ENCODE measurements at regions not wholly inside any gene's neighbourhood (a gene's known extent, or its start where the extent isn't known, plus 50 kb on each side); places are given as distances from the start of the nearest gene placed in this dataset.
"Not testable (repeated sequence)": the region's sequence is repeated elsewhere in the genome, so short reads cannot be mapped to it uniquely, and the experiment has no call there.

DNA sequence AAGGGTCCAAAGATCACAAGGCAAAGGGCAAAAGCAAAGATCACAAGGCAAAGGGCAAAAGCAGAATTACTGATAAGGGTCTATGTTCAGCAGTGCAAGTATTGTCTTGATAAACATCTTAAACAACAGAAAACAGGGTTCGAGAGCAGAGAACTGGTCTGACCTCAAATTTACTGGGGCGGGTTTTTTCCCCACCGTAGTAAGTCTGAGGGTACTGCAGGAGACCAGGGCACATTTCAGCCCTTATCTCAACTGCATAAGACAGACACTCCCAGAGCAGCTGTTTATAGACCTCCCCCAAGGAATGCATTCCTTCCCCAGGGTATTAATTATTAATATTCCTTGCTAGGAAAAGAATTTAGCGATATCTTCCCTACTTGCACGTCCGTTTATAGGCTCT, 61.3 kb downstream of the ZNF860 start:
- H3K9me3 ChIP-seq; H3K4me3 ChIP-seq; H3K27ac ChIP-seq; H3K36me3 ChIP-seq; DNase-seq; intact Hi-C loops (cut with DNase I); H3K27me3 ChIP-seq: not testable (repeated sequence)
- WGBS, 2 donors = 91 to 95% methylated on average over 6 of the region's 6 CpGs
- H3K4me1 ChIP-seq = peaks cover 0 to 16% (median 11%) of the 10 kb centered on the region in 4 donors

DNA sequence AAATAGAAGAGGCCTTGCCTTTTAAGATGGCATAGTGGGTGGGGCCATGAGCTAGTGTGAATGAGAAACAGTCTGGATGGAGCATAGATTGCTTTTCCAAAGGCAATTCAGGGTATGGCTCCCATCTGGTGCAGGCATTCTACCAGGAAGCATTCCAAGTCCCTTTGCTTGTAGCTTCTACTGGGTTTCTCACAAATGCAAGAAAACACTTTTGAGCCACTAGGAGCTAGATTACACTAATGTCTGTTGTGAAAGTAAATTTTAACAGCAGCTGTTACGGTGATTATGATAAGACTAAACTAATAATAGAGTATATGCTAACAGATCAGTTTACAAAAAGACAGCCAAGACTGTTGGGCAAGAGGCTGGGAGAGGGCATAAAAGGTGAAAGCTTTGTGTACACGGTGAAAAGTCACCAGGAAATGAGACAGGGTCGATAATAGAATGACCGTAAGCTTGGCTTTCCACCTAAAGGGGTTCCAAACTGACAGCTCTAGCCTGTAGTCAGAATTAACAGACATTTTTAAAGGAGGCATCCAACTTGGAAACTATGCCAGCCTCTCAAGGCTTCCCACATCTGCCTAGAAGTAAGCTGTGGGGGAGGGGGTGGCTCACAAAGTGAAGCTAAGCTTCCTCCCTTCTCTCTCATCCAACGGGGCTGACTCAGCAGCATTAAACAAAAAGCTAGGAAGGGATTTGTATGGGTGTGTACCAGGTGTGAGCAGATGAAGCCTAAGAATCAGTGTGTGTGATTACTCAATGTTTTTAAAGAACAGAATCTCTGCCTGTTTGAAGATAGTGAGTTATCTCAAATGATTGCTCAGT, 61.1 kb upstream of the GPD1L start:
- DNase-seq = no peak
- Histone ChIP-seq H3K27me3 (no peaks in the 10 kb centered on the region), H3K36me3 (no peaks in the 10 kb centered on the region), H3K4me1 (peaks cover 0 to 16% (median 11%) of the 10 kb centered on the region in 4 donors), H3K9me3 (peaks cover 0 to 5% (median 0%) of the 10 kb centered on the region in 4 donors), H3K27ac (peak overlapping the region; percentile 39 to 67 (median 52)), H3K4me3 (no peak overlapping the region)
- TF ChIP-seq POLR2A (IDR thresholded peaks at IDR 0.05) = no peak
- TF ChIP-seq POLR2AphosphoS5 (IDR thresholded peaks at IDR 0.05) = no peak
- no peak for TF ChIP-seq EP300 (IDR thresholded peaks at IDR 0.05)
- TF ChIP-seq, protein P1, sequence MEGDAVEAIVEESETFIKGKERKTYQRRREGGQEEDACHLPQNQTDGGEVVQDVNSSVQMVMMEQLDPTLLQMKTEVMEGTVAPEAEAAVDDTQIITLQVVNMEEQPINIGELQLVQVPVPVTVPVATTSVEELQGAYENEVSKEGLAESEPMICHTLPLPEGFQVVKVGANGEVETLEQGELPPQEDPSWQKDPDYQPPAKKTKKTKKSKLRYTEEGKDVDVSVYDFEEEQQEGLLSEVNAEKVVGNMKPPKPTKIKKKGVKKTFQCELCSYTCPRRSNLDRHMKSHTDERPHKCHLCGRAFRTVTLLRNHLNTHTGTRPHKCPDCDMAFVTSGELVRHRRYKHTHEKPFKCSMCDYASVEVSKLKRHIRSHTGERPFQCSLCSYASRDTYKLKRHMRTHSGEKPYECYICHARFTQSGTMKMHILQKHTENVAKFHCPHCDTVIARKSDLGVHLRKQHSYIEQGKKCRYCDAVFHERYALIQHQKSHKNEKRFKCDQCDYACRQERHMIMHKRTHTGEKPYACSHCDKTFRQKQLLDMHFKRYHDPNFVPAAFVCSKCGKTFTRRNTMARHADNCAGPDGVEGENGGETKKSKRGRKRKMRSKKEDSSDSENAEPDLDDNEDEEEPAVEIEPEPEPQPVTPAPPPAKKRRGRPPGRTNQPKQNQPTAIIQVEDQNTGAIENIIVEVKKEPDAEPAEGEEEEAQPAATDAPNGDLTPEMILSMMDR (IDR thresholded peaks at IDR 0.05) = no peak
- intact Hi-C loops (cut with DNase I) = no loop called here
- 8 to 43% methylated on average over 5 of the region's 5 CpGs for WGBS, 2 donors

DNA sequence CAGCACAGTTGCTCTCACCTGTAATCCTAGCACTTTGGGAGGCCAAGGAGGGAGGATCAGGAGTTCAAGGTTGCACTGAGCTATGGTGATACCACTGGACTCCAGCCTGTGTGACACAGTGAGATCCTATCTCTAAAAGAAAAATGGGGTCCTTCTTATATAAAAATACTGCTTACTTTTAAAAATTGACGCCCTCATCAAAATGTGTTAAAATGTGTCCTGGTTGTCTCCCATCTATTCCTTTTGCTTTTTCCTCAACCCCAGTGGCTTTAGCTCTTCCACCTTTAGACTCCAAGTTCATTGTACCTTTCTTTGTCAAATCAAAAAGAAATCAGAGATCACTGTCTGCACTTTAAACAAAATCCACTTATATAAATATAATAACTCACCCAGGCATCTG, 60.3 kb upstream of the GPD1L start:
- Histone ChIP-seq H3K9me3 (peaks cover 0 to 5% (median 0%) of the 10 kb centered on the region in 4 donors), H3K36me3 (no peaks in the 10 kb centered on the region), H3K27ac (peak overlapping the region in 1 of 4 donors; percentile 49), H3K4me1 (peaks cover 0 to 16% (median 11%) of the 10 kb centered on the region in 4 donors), H3K27me3 (no peaks in the 10 kb centered on the region), H3K4me3 (no peak overlapping the region)
- TF ChIP-seq POLR2A (IDR thresholded peaks at IDR 0.05) (no peak), EP300 (IDR thresholded peaks at IDR 0.05) (no peak), POLR2AphosphoS5 (IDR thresholded peaks at IDR 0.05) (no peak)
- TF ChIP-seq, protein P1 (IDR thresholded peaks at IDR 0.05) = no peak
- no peak for DNase-seq
- intact Hi-C loops (cut with DNase I) = no loop called here
- WGBS, 2 donors = 98 to 99% methylated on average over 1 of the region's 1 CpG

DNA sequence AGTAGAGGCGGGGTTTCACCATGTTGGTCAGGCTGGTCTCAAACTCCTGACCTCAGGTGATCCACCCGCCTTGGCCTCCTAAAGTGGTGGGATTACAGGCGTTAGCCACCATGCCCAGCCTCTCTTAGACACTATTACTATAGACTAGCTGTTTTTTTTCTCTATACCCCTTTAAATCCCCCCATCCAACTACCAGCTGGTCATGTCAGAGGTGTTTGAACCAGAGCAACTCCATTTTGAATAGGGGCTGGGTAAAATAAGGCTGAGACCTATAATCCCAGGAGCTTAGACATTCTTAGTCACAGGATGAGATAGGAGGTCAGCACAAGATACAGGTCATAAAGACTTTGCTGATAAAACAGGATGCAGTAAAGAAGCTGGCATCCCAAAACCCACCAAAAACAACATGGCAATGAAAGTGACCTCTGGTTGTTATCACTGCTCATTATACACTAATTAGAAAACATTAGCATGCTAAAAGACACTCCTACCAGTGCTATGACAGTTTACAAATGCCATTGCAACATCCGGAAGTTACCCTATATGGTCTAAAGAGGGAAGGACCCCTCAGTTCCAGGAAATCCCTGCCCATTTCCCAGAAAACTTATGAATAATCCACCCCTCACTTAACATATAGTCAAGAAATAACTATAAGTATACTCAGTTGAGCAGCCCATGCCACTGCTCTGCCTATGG, 57.8 kb upstream of the GPD1L start:
- TF ChIP-seq, protein P1 (IDR thresholded peaks at IDR 0.05) = no peak
- TF ChIP-seq POLR2AphosphoS5 (IDR thresholded peaks at IDR 0.05) = no peak
- no peak for TF ChIP-seq EP300 (IDR thresholded peaks at IDR 0.05)
- TF ChIP-seq POLR2A (IDR thresholded peaks at IDR 0.05) = no peak
- H3K9me3 ChIP-seq = no peaks in the 10 kb centered on the region
- intact Hi-C loops (cut with DNase I) = no loop called here
- H3K4me1 ChIP-seq = peaks cover 0 to 16% (median 11%) of the 10 kb centered on the region in 4 donors
- no peak overlapping the region for H3K4me3 ChIP-seq
- H3K36me3 ChIP-seq = no peaks in the 10 kb centered on the region
- 95% methylated on average over 4 of the region's 4 CpGs for WGBS, 2 donors
- no peaks in the 10 kb centered on the region for H3K27me3 ChIP-seq
- no peak for DNase-seq
- H3K27ac ChIP-seq = no peak overlapping the region

DNA sequence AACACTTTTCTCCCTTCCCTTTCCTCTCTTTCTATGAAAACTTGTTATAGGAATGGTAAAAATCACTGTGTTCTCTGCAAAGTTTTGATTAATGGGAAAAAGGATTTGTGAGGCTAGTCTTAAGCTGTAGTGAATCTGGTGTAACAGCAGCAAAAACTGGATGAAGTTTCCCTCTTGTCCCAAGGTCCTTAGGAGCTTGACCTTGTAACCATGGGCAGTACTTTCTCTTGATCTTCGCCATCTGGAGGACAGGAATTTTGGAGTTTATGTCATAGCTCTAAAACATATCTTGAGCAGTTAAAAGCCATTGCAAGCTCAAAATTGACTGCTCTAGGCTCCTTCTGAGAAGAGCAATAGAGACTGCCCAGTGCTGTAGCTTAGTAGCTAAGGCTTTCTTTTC, 56.5 kb upstream of the GPD1L start:
- Histone ChIP-seq H3K36me3 (no peaks in the 10 kb centered on the region), H3K9me3 (no peaks in the 10 kb centered on the region), H3K27me3 (no peaks in the 10 kb centered on the region), H3K4me1 (peaks cover 0 to 13% (median 9%) of the 10 kb centered on the region in 4 donors), H3K4me3 (no peak overlapping the region), H3K27ac (no peak overlapping the region)
- TF ChIP-seq POLR2A (IDR thresholded peaks at IDR 0.05) (no peak), POLR2AphosphoS5 (IDR thresholded peaks at IDR 0.05) (no peak), EP300 (IDR thresholded peaks at IDR 0.05) (no peak)
- TF ChIP-seq, protein P1 (IDR thresholded peaks at IDR 0.05) = no peak
- DNase-seq = no peak
- intact Hi-C loops (cut with DNase I) = no loop called here
- 83 to 90% methylated on average over 1 of the region's 1 CpG for WGBS, 2 donors

DNA sequence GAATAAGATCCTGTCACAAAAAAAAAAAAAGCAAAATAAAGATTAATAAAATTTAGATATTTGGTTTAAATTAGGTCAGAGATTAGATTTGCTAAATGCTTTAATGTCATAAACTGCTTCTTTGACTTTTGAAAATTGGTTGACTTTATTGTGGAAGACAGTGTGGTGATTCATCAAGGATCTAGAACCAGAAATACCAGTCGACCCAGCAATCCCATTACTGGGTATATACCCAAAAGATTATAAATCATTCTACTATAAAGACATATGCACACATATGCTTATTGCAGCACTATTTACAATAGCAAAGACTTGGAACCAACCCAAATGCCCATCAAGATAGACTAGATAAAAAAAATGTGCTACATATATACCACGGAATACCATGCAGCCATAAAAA, 54.2 kb upstream of the GPD1L start:
- intact Hi-C loops (cut with DNase I); H3K9me3 ChIP-seq; H3K4me3 ChIP-seq; H3K27ac ChIP-seq; DNase-seq; H3K27me3 ChIP-seq; H3K36me3 ChIP-seq; H3K4me1 ChIP-seq: not testable (repeated sequence)
- 12 to 54% methylated on average over 2 of the region's 2 CpGs for WGBS, 2 donors

DNA sequence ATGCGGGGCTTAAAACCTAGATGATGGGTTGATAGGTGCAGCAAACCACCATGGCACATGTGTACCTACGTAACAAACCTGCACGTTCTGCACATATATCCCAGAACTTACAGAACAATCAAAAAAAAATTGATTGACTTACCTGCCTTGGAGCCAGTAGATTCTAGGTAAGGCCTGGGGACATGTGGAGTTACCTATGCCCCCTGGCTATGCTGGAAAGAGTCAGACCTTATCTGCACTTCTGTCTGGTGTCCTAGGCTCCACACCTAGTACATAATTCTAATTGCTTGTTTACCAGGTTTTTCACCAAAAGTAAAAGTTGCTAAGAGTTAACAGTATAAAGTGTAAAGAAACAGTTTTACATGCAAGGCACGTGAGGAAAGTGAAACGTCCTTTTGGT, 53.6 kb upstream of the GPD1L start:
- H3K27me3 ChIP-seq; H3K4me3 ChIP-seq; DNase-seq; H3K4me1 ChIP-seq; H3K9me3 ChIP-seq; H3K27ac ChIP-seq; intact Hi-C loops (cut with DNase I); H3K36me3 ChIP-seq: not testable (repeated sequence)
- WGBS, 2 donors = 73 to 83% methylated on average over 5 of the region's 5 CpGs
